Sciatic nerve (tissue), 2 donors: ENCODE measurements at regions not wholly inside any gene's neighbourhood (a gene's known extent, or its start where the extent isn't known, plus 50 kb on each side); places are given as distances from the start of the nearest gene placed in this dataset.
"Not testable (repeated sequence)": the region's sequence is repeated elsewhere in the genome, so short reads cannot be mapped to it uniquely, and the experiment has no call there.

ENCODE experiments used
- ATAC-seq: fragments of 200-7000 bp; cut with Tn5 transposase; one replicate; pipeline ENCODE4 v1.9.1; 2020; ENCODE audit warnings: mild to moderate bottlenecking, moderate library complexity
- DNase-seq: peaks from one replicate; pipeline ENCODE4 v3.0.0-alpha.2; 2020; ENCODE audit warnings: low spot score
- intact Hi-C: fragments of 100-400 bp; cut with DNase I; formaldehyde crosslinking; loops from one replicate; pipeline ENCODE4 v1.14.2; 2022
- donor health status: DM: no; HTN: no; CAD: no.
- donor health status: DM: no; HTN: no; CAD: no.

DNA sequence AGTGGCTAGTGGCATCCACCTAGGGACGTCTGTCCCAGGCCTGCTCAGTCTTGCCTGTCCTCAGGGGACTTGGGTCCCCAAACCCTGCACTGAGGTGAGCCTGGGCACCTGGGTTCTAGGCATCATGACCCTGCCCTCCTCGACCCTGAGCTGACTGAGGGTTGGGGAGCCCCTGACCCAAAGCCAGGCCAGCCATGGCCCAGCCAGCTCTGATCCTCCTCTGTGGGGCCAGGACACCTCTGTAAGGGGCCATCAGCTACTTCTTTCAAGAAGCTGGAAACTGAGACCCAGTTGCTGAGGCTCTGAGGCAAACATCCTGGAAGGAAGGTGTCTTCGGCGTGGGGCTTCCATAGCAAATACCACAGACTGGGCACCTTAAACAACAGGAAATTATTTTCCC is 329.3 kb downstream of the QKI start:
- intact Hi-C loops = no loop called here
- ATAC-seq (no peak), DNase-seq (no peak)

DNA sequence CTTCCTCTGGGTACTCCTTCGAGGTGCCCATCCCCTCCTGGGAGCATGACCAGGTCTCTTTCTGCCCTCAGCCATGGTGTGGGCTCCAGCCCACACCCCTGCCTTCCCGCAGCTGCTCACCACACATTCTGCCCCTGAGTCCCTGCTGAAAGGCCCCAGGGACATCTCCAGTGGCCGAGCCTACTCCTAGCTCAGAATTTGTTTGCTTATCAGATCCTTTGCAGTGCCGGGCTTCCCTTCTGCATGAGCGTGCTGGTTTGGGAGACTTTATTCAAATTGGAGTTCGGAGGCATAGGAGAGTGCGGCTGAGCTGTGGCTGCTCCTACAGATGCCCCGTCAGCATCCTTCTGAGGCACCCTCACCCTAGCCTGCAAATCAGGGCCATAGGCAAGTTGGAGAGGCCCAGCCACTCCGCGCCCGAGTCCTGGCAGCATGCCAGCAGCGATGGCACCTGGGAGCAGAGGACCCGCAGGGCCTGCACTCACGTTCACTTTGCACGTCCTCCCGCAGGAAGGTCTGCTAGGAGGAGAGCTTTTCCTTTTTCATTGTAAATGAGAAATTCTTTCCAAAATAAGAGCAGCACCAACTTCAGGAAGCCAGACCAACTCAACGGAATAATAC is 327.3 kb downstream of the QKI start:
- intact Hi-C loops = no loop called here
- DNase-seq = no peak
- no peak for ATAC-seq

DNA sequence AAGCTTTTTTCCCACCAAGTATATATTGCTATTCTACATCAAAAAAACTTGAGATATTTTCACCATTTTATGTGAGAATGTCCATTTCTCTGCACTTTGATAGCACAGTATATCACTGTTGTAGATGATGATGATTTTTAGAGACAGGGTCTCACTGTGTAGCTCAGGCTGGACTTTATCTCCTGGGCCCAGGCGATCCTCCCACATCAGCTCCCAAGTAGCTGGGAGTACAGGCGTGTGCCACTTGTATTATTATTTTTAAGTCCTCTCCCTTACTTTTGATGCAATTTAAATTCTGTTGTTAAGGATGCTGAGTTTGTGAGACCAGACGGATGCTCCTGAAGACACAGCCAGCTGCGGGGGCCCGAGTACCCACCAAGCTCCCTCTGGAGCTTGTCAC is 326.8 kb downstream of the QKI start:
- intact Hi-C loops = no loop called here
- ATAC-seq = no peak
- DNase-seq = no peak

DNA sequence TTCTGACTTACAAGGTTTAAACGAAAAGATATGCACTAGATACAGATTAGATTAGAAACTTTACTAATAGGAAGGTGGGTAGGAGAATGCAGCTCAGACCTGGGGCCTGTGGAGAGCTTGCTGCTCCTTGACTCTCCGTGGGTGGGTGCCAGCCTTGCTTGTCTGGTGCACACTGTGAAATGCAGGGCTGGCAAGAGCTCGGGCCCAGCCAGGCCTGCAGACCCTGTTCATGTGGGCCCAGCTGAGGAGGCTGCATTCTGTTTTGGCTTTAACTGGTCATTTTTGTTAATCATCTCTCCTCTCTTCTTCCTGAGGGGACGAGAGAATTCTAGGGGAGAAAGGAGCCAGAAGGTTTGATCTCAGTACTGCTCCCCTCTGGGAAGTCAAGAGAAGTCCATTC is 325.4 kb downstream of the QKI start:
- no peak for DNase-seq
- no peak for ATAC-seq
- intact Hi-C loops = no loop called here

DNA sequence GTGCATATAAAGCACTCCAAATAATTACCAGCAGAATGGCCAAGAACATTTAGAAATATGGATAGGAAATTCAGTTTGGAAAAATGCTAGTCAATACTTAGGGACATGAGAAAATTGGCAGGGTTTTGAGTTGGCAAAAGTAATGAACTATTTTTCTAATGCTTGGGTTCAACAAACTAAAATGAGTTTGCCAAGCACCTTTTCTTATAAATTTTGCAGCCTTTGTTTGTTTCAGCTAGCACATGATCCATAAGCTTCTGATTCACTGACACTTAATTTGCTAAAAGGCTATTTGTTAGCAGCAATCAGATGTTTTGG is 324.8 kb downstream of the QKI start:
- intact Hi-C loops = no loop called here
- no peak for DNase-seq
- ATAC-seq = peak; percentile 35

DNA sequence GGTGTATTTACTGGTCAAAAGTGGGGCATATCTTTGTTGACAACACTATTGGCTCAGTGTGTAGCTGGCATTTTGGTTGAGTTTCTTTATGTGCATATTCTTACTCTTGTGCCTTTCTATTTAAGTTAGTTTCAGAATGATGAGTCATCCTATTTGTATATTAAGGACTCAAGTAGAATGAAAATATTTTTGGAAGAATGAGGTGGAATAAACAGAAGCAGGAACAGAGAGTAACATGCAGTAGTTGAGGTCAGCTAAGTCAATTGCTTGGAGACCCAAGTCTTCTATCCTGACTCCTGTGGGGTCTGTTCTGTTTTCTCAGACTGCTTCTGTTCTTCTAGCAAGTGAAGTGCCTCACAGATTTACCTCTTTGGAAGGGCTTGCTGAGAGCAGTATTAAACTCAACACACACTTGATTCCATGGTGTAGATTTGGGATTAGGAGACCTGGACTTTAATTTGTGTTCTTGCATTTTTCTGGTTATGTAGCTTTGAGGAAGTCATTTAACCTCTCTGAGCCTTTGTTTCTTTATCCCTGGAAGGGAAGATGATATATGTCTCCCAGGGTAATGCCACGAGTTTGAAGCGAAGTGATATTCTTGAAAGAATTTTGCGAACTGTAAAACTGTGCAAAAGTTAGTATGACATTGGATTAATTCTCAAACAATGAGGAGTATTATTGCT is 324.3 kb downstream of the QKI start:
- no peak for ATAC-seq
- intact Hi-C loops = no loop called here
- DNase-seq = no peak

DNA sequence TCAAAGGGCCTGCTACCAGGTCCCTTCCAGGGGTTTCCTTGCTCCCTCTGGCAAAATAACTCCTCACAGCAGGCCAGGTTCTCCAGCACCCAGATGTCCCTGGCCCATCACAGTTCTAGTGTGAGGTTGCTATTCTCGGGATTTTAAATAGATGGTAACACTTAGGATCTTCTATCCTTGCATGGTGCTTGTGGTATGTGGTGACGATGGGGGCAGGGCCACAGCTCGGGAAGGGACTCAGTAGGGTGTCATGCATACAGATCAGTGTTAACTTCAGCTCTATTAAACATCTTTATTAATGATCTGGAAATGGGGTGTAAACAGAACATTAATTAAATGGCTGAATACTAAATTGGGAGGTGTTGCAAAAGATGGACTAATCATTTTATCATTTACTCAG is 323.8 kb downstream of the QKI start:
- intact Hi-C loops = no loop called here
- ATAC-seq = no peak
- DNase-seq = no peak

DNA sequence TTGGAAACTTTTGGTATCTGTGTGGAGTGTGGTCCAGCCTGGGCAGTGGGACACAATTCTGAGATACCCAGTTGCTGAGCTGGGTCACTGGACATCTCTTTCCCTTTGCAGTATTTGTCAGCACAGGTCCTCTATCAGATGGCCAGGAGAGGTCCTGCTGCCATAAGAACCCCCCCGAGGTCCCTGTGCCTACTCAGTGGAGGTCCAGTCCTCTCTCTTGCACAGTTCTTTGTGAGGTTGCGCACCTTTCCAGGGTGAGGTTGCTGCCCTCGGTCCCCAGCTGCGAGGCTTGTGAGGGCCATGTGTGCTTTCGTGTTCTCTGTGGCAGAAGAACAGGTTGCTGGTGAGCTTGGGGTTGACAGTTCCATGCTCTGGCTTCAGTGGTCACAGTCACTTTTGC is 320.6 kb downstream of the QKI start:
- intact Hi-C loops = no loop called here
- ATAC-seq (no peak), DNase-seq (peak; percentile 25)

DNA sequence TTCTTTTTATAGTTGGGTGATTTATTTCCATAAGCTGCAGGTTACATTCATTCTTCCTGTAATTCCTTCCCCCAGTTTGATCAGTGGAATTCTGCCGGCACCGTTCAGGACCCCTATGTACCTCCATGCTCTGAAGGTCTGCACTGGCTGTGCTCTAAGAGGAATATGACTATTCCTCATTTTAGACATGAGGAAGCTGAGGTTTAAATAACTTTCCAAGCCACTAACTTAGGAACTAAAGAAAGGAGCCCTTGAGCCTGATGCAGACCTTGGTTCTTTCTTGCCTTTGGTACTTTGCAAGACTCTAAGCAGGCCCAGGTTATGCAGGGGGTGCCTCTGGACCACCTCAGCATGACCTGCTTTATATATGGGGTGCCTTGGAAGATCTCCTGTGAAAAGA is 318.5 kb downstream of the QKI start:
- DNase-seq = no peak
- ATAC-seq = no peak
- intact Hi-C loops = no loop called here

DNA sequence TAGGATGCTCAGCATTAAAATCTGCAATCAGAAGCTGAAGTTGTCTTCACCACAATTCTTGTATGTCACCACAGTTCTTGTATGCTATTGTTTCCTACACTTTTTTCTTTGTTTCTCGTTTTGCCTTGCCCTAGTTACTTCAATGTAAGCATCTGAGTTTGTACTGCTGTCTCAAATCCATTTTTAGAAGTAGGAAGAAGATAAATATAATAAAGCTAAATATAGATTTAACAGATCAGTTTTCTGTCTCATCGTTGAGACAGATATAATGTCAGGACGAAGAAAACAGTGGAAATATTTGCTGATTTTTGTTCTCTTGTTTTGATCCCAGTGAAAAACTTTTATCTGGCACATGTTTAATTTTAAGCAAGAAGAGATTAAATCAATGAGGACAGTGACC is 318.0 kb downstream of the QKI start:
- no peak for DNase-seq
- ATAC-seq = no peak
- intact Hi-C loops = no loop called here

DNA sequence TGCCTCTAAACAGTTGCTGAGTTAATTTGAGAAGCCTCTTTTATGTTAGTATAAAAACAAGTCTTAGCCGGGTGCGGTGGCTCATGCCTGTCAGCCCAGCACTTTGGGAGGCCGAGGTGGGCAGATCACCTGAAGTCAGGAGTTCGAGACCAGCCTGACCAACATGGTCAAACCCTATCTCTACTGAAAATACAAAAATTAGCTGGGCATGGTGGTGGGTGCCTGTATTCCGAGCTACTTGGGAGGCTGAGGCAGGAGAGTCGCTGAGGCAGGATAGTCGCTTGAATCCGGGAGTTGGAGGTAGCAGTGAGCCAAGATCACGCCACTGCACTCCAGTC is 317.5 kb downstream of the QKI start:
- ATAC-seq, intact Hi-C loops: not testable (repeated sequence)
- peak; percentile 19 for DNase-seq

DNA sequence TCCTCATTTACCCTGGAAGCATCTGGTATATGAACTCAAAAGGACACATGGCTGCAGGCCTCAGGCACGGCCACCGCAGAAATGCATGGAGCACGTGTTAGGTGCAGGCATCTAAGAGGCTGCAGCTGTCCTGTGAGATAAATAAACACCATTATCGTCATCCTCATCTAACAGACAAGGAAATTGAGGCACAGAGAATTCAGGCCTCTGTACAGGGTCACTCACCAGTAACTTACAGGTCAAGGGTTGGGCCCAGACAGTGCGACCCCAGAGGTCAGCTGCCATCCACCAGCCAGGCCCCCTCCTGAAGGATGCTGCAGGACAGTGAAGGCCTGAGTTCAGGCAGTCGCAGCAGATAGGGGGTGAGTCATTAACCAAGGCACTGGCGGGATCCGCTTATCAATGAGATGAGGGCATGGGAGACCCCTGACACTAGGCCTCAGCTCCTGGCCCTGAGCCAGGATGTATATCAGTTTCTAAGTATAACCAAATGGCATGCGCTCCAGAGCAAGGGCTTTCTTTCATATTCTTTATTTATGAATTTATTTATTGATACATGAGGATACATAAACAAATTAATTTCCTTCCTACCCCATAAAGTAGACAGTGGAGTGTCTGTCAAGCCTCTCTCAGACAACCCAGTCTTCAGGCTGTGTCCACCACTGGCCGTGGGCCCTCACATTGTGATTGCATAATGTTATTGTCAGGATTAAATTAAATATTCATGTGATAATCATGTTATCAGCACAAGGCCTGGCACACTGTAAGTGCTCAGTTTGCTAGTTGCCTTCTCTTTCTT is 316.9 kb downstream of the QKI start:
- intact Hi-C loops = no loop called here
- DNase-seq = peak; percentile 47
- peak; percentile 27 for ATAC-seq

DNA sequence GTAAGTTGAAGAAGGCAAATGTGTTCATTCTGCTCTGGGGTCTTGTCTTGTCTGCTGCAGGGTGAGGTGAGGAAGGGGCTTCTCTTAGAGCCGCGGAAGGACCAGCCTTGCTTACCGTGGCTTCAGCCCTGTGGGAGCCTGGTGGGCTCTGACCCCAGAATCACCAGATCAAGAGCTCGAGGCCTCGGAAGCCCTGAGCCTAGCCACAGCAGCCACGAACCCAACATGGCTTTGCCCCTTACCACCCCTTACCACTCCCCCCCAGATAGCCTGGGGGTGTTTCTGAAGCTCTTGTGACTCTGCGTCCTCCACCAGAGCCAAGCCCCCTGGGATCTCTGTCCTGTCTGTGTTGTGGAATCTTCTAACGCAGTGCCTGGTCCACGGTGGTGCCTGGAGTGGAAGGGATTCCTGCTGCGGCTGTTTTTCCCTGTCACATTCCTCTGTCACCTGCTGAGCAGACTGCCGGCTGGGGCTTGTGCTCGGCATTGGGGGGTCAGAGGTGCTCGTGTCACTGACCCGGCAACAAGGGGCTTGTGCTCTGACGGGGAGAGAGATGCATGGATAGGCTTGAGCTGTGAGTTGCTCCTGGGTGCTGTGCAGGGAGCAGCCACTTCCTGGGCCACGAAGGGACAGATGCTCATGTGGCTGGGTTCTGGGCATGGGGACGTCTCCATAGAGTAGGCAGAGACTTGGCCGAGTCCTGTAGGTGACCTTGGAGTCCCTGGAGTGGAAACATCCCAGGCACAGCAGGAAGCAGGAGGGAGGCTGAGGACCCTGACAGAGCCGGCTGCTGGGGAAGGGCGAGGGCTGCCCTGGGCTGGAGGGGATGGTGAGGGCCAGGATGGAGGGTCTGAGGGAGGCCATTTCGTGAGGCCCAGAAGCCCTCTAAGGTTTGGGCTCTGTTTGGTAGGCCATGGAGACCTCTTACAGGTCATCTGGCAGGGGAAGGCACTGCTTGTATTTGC is 316.0 kb downstream of the QKI start:
- intact Hi-C loops = no loop called here
- DNase-seq = peak; percentile 32
- no peak for ATAC-seq

DNA sequence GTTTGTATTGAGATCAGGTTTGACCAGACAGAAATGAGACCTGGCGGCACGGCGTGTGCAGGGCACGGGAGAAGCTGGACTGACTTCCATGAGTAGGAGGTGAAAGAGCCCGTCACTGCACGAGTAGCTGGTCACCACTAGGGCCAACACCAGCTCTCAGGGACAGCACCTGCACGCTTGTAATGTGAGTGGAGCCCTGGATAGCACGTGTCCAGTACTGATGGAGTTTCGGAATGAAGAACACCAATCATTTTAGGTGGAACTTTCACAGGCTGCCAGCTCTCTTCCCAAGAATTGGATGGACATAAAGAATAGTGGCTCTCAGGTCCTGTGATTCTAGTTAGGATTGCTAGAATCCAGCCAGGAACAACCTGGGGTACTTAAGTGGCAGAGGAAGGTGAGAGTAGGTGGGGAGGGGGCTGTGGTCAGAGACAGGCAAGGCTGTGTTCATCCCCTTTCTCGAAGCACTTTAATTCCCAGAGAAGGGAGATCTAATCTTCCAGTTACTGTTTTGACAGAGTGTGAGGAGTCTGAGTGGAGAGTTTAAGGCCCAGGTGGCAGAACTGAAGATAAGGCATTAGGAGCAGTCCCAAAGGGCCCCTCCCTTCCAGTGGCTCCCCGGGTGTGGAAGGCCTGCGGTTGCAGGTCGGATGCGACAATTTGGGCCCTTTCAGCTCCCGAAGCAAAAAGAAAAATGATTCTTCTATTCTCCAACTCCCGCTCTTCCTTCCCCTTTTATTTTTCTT is 314.8 kb downstream of the QKI start:
- intact Hi-C loops = no loop called here
- ATAC-seq (no peak), DNase-seq (peak; percentile 47)

DNA sequence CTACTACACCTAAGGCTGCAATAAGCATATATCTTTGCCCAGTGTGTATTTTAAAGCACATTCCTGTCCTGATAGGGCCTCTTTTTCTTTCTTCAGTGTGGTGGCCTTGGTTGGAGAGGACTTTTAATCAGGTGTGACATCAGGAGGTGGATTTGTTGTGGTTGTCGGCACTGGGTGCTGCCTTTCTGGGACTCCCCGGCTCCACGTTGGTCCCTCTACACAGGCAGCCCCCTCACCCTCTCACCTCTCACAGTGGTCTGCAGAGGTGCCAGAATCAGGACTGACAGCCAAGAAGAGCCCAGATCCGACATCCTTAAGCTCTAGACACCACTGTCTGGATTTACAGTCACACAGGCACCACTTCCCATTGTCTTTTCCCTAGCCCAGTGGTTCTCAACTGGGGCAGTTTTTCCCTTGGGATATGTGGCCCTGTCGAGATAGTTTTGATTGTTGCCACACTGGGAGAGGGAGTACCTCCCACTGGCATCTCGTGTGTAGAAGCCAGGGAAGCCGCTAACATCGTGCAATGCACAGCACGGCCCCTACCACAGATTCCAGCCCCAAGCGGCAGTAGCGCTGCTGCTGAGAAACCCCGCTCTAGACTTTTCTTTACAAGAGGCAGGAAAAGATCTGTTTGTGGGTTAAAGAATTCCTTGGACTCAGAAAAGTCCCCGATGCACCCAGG is 314.1 kb downstream of the QKI start:
- DNase-seq (peak; percentile 17), ATAC-seq (no peak)
- intact Hi-C loops = no loop called here

DNA sequence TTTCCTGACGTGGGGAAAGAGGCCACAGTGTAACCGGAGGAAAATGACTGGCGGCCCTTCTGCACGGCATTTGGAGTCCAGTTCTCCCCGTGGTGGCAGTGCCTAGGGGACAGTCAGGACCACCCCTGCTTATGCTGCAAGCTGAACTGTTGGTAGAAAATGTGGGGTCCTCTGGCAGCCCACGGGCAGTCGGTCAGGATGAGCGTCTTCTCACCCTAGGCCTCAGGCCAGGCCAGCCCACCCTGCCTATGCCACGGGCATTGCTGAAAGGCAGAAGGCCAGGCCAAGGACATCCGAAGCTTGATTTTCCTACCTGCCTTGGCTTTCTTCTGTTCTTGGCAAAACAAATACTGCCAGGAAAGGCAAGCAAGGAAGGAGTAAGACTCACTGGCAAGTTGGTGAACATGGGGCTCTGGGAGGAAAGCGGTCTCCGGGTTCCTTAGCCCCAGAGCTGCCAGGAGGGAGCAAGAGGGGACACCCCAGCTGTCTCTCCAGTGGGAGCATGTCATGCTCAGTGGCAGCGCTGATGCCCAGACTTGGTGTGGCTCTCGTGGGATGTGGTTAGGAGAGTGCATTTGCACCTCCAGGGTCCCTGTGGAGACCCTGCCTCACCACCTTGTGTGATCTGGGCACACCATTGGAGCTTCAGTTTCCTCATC is 311.6 kb downstream of the QKI start:
- intact Hi-C loops = no loop called here
- DNase-seq = peak; percentile 42
- ATAC-seq = no peak

DNA sequence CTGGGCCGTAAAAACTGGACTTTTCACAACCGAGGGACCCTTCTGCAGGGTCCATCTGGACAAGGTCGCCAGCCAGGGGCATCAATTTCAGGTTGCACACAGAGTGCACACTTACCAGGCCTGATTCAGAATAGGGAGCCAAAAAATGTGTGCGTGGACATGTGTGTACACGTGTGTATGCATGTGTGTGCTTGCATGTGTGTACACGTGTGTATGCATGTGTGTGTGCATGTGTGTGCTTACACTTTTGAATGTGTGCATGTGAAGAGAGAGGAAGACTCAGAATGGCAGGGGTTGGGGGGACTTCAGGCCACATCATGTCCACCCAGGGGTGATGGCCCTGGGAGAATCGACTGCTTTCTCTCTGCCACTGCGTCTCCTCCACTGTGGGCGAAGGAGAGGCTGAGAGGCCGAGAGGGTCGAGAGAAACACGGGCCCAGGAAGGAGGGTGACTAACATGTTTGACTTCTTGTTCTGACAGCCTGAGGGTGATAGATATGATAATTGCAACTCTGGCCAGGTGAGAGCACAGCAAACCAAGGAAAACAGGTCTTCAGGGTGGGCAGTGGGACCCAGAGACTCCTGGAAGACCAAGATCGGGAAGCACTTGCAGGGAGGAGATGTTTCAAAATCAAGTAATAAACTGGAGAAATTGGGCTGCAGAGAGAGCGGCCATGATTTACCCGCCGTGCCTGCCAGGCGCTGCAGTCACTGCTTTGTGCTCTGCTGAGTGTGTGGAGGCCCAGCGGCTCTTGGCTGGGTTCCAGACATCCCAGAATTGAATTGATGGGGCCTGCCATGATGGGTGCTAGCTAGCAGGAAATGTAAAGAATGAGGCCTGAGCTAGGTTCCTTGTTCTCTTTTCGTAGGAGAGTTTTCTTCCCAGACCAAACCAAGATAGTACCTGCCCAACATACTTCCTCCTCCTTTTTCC is 310.8 kb downstream of the QKI start:
- peak; percentile 54 for DNase-seq
- ATAC-seq = no peak
- intact Hi-C loops = no loop called here
